Ovary (tissue), 3 donors: ENCODE measurements at regions not wholly inside any gene's neighbourhood (a gene's known extent, or its start where the extent isn't known, plus 50 kb on each side); places are given as distances from the start of the nearest gene placed in this dataset.

Experiments used
- EP300 ChIP-seq: sonication (generic); formaldehyde crosslinking; IDR thresholded peaks from one replicate; pipeline ENCODE4 v1.6.1; 2017; ENCODE audit warnings: antibody characterized with exemption
- POLR2A ChIP-seq: fragments of 450-650 bp; IDR thresholded peaks from one replicate; pipeline ENCODE4 v1.6.1; 2017; ENCODE audit warnings: antibody characterized with exemption, mild to moderate bottlenecking, moderate library complexity
- TF ChIP-seq, protein P1 (sequence below), 3 donors: fragments of 450-650 bp in 2 of 3; fragments of 200-600 bp in 1 of 3; IDR thresholded peaks; one replicate each; pipeline versions ENCODE4 v1.5.1 to v1.8.0; 2016 to 2022; ENCODE audit warnings: antibody characterized with exemption in 3 of 3, mild to moderate bottlenecking in 1 of 3
- donor health status: DM: no; HTN: no; CAD: no.

DNA sequence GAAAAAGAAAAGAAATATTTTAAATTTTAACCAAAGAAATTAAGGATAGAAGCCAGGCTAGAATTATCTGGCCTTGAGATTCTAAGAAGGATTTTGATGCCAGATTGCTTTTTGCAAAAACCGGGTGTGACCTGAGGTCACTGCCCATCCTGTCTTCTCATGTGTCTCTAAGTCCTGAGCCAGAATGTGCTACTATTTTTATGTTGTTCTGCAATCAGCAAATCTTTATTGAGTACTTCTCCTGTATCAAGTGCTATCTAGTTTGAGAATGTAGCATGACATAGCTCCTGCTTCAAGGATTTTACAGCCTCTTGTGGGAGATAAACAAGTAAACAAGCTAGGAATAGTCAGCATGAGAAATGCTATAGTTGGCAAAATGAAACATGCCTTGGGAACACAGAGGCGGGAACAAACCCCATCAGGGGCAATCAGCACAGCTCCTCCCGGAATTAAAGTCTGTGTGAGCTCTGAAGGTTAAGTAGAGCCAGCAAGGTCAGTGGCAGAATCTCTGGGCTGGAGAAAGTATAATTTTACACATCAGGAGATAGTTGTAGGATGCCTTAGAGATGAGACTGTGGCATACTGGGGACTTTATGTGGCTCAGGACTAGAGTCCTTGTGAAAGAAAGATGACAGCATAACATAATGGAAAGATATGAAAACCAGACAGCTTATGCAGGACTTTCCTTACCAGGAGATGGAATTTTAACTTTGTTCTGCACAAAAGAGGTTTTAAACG, 899.5 kb upstream of the SLC10A2 start:
- TF ChIP-seq, protein P1, sequence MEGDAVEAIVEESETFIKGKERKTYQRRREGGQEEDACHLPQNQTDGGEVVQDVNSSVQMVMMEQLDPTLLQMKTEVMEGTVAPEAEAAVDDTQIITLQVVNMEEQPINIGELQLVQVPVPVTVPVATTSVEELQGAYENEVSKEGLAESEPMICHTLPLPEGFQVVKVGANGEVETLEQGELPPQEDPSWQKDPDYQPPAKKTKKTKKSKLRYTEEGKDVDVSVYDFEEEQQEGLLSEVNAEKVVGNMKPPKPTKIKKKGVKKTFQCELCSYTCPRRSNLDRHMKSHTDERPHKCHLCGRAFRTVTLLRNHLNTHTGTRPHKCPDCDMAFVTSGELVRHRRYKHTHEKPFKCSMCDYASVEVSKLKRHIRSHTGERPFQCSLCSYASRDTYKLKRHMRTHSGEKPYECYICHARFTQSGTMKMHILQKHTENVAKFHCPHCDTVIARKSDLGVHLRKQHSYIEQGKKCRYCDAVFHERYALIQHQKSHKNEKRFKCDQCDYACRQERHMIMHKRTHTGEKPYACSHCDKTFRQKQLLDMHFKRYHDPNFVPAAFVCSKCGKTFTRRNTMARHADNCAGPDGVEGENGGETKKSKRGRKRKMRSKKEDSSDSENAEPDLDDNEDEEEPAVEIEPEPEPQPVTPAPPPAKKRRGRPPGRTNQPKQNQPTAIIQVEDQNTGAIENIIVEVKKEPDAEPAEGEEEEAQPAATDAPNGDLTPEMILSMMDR (IDR thresholded peaks at IDR 0.05), result no peak
- TF ChIP-seq POLR2A (no peak), EP300 (no peak)
